HG02840 (cell line): ENCODE measurements at regions not wholly inside any gene's neighbourhood (a gene's known extent, or its start where the extent isn't known, plus 50 kb on each side); places are given as distances from the start of the nearest gene placed in this dataset.
"Not testable (repeated sequence)": the region's sequence is repeated elsewhere in the genome, so short reads cannot be mapped to it uniquely, and the experiment has no call there.

Experiments
- ATAC-seq: cut with Tn5 transposase; IDR thresholded peaks from one replicate; pipeline ENCODE4 v1.9.1; 2021; ENCODE audit warnings: mild to moderate bottlenecking, moderate library complexity, moderate number of reproducible peaks; ENCODE audit not compliant: unreplicated experiment, low FRiP score

- ATAC-seq, result not testable (repeated sequence)
Observed at GRCh38 chr4:35021222-35021621, 1223.1 kb downstream of the ARAP2 start.

GRCh38 chr4:35025152-35025834 lies 1219.0 kb downstream of the ARAP2 start:
- no peak for ATAC-seq

DNA sequence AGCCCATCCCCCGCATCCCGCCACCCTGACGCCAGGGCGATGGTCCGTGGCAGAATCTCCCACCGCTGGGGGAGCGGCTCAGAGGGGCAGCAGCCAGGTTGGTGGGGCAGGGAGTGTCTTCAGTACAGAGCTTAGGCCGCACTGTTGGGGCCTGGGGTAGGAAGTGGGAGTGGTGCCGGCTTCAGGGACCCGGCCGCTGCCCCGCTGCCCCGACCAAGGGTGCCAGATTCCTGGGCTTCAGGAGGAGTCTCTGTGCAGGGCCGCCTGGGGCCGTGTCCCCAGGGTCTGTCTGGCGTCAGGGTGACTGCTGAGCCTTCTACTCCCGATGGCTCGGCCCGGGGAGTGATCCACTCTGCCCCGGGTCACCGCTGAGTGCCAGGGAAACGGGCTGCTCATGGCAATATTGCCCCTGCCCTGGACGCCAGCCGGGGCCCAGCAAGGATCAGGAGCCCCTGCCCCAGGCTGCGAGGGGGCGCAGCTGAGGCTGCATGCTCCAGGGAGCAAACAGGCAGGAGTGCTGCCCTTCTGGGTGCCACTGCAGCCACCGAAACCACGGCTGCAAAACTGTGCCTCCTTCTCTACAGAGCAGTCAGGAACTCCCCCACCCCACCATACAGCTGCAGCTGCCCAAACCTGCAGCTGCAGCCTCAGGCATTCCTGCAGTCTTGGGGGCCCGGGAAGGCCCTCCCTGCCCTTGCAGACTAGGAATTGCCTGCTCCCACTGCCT lies 1206.1 kb downstream of the ARAP2 start:
- ATAC-seq, result no peak

DNA sequence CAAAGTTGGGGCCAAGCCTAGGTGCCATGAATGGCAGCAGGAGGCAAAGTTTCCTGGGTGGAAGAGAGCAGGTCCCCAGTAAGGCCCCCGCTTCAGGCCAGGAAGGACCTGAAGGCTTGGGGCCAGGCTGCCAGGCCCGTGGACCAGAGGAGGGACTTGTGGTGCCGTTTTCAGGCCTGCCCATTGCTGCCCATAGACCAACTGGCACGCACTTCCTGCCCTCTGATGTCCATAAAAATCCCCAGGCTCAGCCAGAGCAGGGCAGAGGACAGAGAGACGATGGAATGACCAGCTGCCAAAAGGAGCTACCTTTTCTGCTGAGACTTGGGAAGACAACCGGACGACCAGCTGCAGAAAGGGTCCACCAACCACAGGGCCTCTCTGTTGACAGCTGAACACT lies 1205.5 kb downstream of the ARAP2 start:
- no peak for ATAC-seq

GRCh38 chr4:35052546-35052945 lies 1191.8 kb downstream of the ARAP2 start:
- no peak for ATAC-seq

- ATAC-seq, result no peak
Observed at GRCh38 chr4:35063031-35063570, 1181.2 kb downstream of the ARAP2 start.

- no peak for ATAC-seq
Observed at GRCh38 chr4:35066406-35066805, 1177.9 kb downstream of the ARAP2 start.

- no peak for ATAC-seq
Observed at GRCh38 chr4:35080799-35081198, 1163.5 kb downstream of the ARAP2 start.

- no peak for ATAC-seq
Observed at GRCh38 chr4:35087218-35087617, 1157.1 kb downstream of the ARAP2 start.

GRCh38 chr4:35100932-35101331 lies 1143.4 kb downstream of the ARAP2 start:
- no peak for ATAC-seq

- no peak for ATAC-seq
Observed at GRCh38 chr4:35102066-35102465, 1142.2 kb downstream of the ARAP2 start.

DNA sequence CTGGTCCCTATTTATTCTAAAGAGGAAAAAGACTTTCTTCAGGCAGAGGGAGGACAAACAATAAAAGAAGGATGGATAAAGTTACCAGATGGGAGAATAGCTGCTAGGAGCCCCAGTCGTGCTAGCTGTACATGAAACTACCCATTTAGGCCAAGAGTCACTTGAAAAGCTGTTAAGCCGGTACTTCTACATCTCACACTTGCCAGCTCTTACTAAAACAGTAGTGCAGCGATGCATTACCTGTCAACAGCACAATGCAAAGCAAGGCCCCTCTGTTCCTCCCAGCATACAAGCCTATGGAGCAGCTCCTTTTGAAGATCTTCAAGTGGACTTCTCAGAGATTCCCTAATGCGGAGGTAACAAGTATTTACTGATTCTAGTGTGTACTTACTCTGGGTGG lies 1138.8 kb downstream of the ARAP2 start:
- no peak for ATAC-seq

DNA sequence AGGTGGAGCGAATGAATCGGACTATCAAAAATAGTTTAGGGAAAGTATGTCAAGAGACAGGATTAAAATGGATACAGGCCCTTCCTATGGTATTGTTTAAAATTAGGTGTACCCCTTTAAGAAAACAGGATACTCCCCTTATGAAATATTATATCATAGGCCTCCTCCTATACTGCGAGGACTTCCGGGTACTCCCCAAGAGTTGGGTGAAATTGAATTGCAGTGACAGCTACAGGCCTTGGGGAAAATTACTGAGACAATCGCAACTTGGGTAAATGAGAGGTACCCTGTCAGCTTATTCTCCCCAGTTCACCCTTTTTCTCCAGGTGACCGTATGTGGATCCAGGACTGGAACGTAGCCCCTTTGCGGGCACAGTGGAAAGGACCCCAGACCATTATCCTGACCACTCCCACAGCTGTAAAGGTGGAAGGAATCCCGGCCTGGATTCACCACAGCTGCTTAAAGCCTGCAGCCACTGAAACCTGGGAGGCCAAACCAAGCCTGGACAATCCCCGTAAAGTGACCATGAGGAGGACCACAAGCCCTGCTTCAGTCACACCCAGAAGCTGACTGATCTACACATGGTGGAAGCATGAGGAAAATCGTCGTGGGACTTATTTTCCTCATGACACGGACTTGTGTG lies 1138.1 kb downstream of the ARAP2 start:
- ATAC-seq, result no peak

GRCh38 chr4:35124106-35124505 lies 1120.2 kb downstream of the ARAP2 start:
- no peak for ATAC-seq

DNA sequence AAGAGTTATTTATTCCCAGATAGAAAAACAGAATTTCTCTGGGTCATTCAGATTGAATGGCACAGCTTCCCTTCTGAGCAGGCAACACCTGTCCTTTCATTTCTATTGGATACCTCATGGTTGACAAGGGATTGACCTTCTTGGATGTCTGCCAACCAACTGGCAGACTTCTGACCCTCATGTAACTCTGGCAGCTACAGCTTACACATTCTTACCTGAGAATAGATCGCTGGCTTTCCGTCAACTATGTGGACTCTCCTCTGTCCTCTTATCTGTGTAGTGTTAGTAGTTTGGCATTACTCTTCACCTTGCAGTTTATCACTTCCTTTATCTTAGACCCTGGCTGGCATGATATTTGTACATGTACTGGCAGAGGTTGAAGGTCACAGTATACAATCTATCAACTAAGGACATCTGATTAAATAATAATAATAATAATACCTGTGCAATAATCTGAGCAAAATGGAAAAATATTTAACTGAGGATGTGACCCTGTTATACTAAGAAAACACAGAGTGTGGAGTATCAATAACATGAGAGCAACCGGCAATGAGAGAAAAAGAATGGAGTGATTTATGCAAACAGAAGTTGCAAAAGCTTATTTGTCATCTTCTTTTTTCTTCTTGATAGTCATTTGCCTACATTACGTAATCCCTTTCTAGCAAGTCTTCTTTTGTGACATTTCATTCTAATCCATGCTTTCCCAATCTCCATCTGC lies 1118.2 kb downstream of the ARAP2 start:
- no peak for ATAC-seq

DNA sequence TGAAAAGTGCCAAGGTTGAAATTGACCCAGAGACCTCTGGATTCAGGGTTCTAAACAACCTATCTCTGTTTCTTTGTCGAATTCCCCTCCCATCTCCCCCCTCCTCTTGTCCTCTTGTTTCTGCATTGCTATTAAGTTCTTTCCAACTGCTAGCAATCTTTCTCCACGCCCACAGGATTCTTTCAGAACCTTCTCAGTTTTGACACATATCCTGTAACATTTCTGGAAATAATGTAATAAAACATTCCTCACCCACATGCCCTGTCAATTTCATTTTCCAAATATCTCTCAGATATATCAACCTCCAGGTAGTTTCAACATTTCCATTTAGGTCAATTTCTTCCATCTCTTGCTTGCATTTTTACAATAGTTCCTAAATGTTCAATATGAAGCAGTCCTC lies 1105.9 kb downstream of the ARAP2 start:
- ATAC-seq, result no peak

- no peak for ATAC-seq
Observed at GRCh38 chr4:35147761-35148160, 1096.6 kb downstream of the ARAP2 start.

- no peak for ATAC-seq
Observed at GRCh38 chr4:35151816-35152572, 1092.3 kb downstream of the ARAP2 start.

DNA sequence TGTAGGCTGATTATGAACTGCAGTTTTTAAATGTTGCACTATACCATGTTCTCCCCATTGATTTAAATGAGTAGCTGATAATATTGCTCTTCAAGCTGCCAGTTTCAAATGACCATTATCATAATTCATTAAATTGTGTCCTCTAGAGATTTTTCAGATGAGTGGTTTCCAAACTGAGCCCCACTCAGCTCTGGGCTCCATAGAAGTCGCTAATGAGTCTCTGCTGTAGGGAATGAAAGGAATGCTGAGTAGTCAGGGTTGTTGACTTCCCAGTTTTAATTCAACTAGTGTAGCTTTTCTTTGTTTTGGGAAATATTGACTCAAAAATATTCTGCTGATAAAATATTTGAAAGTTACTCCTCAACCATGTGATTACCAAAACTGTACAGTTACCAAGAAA lies 1081.1 kb downstream of the ARAP2 start:
- no peak for ATAC-seq

DNA sequence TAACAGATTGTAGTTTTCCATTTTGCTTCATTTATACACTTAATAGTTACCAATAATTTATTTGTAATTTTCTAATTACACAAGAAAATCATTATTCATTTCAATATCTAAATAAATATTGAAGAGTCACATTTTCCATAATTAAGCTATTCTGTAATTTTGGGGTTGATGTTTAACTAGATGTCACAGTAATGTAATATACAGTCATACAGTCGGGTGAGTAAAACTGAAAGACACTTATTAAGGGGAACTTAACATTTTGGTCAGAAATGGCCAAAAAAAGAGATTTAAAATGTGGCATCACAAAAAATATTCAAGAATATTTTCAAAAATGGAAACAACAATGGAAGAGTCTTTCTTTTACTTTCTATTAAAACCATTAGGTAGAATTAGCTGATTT lies 1080.3 kb downstream of the ARAP2 start:
- ATAC-seq, result no peak
